A673 (cell line): ENCODE measurements at regions not wholly inside any gene's neighbourhood (a gene's known extent, or its start where the extent isn't known, plus 50 kb on each side); places are given as distances from the start of the nearest gene placed in this dataset.

Experiments
- CTCF ChIP-seq: fragments of 300-800, 200-600 bp; sonication (generic); conservative IDR thresholded peaks from 2 replicates; pipeline ENCODE4 v1.5.1; 2017; ENCODE audit warnings: low read depth, mild to moderate bottlenecking, antibody characterized with exemption, low read length, moderate library complexity, mixed read lengths
- EZH2 ChIP-seq: fragments of 200-600 bp; sonication (generic); IDR thresholded peaks from 2 replicates; pipeline ENCODE4 v1.6.1; 2017; ENCODE audit warnings: borderline replicate concordance, low read depth, mild to moderate bottlenecking, mixed read lengths, antibody characterized with exemption, low read length; ENCODE audit not compliant: poor library complexity, severe bottlenecking

- TF ChIP-seq EZH2: no peak
- no peak for TF ChIP-seq CTCF
Observed at GRCh38 chr13:52899206-52899605, 50.8 kb upstream of the PCDH8 start.
